ENCODE measurements at regions not wholly inside any gene's neighbourhood (a gene's known extent, or its start where the extent isn't known, plus 50 kb on each side); places are given as distances from the start of the nearest gene placed in this dataset.

- TF ChIP-seq CTCF (IDR thresholded peaks at IDR 0.05): no peak
- no peak for TF ChIP-seq ZFX (IDR thresholded peaks at IDR 0.05; ENCODE audit: borderline replicate concordance)
Measured at GRCh38 chr12:61821381-61821780, 438.8 kb upstream of the USP15 start.

Data from 22Rv1 (cell line).